ENCODE measurements at regions not wholly inside any gene's neighbourhood (a gene's known extent, or its start where the extent isn't known, plus 50 kb on each side); places are given as distances from the start of the nearest gene placed in this dataset.
"Not testable (repeated sequence)": the region's sequence is repeated elsewhere in the genome, so short reads cannot be mapped to it uniquely, and the experiment has no call there.

- DNase-seq (ENCODE audit: low read depth); H3K4me3 ChIP-seq (ENCODE audit: low read depth, low read length): not testable (repeated sequence)
Measured at GRCh38 chrX:107296184-107296583, 89.8 kb downstream of the DNAAF6 start.

- H3K4me3 ChIP-seq (ENCODE audit: low read depth, low read length) = no peak overlapping the region
- TF ChIP-seq CTCF (IDR thresholded peaks at IDR 0.05; ENCODE audit: insufficient read depth, low read depth, low read length, missing control alignments) = no peak
- no peak for DNase-seq (ENCODE audit: low read depth)
Measured at GRCh38 chrX:107298276-107298675, 91.9 kb downstream of the DNAAF6 start.

- no peak for TF ChIP-seq CTCF (IDR thresholded peaks at IDR 0.05; ENCODE audit: insufficient read depth, low read depth, low read length, missing control alignments)
- no peak for DNase-seq (ENCODE audit: low read depth)
- no peak overlapping the region for H3K4me3 ChIP-seq (ENCODE audit: low read depth, low read length)
Measured at GRCh38 chrX:107301253-107301652, 94.8 kb downstream of the DNAAF6 start.

- DNase-seq (ENCODE audit: low read depth) = no peak
- no peak overlapping the region for H3K4me3 ChIP-seq (ENCODE audit: low read depth, low read length)
Measured at GRCh38 chrX:107304141-107304540, 97.7 kb downstream of the DNAAF6 start.

GRCh38 chrX:107323786-107324492 is 117.5 kb downstream of the DNAAF6 start:
- DNase-seq (ENCODE audit: low read depth) = no peak
- no peak overlapping the region for H3K4me3 ChIP-seq (ENCODE audit: low read depth, low read length)
- no peak for TF ChIP-seq CTCF (IDR thresholded peaks at IDR 0.05; ENCODE audit: insufficient read depth, low read depth, low read length, missing control alignments)

More at GRCh38 chrX:107304141-107304540, 97.7 kb downstream of the DNAAF6 start:
- no peak for TF ChIP-seq CTCF (IDR thresholded peaks at IDR 0.05; ENCODE audit: insufficient read depth, low read depth, low read length, missing control alignments)

- DNase-seq (ENCODE audit: low read depth) = peak; percentile 17
- no peak overlapping the region for H3K4me3 ChIP-seq (ENCODE audit: low read depth, low read length)
- TF ChIP-seq CTCF (IDR thresholded peaks at IDR 0.05; ENCODE audit: insufficient read depth, low read depth, low read length, missing control alignments) = peak; percentile 3
Measured at GRCh38 chrX:107324493-107325310, 118.3 kb downstream of the DNAAF6 start.

GRCh38 chrX:107325467-107325866 is 119.1 kb downstream of the DNAAF6 start:
- no peak for DNase-seq (ENCODE audit: low read depth)
- no peak for TF ChIP-seq CTCF (IDR thresholded peaks at IDR 0.05; ENCODE audit: insufficient read depth, low read depth, low read length, missing control alignments)
- no peak overlapping the region for H3K4me3 ChIP-seq (ENCODE audit: low read depth, low read length)
